SU-DHL-6 (cell line): ENCODE measurements at regions not wholly inside any gene's neighbourhood (a gene's known extent, or its start where the extent isn't known, plus 50 kb on each side); places are given as distances from the start of the nearest gene placed in this dataset.

ENCODE experiments used
- H2AFZ ChIP-seq: fragments of 200-600 bp; sonication (generic); 2 replicates; pipeline ENCODE4 v1.6.1; 2014; ENCODE audit warnings: low read depth, mild to moderate bottlenecking, moderate library complexity, mixed read lengths, antibody characterized with exemption, low read length; ENCODE audit not compliant: severe bottlenecking
- H3F3A ChIP-seq: fragments of 200-600 bp; shearing (Covaris generic); 2 replicates; pipeline ENCODE4 v1.6.0; 2016; ENCODE audit warnings: antibody characterized with exemption, mild to moderate bottlenecking; ENCODE audit not compliant: insufficient read depth
- H3K27ac ChIP-seq: fragments of 200-600 bp; sonication (generic); 2 replicates; pipeline ENCODE4 v1.5.1; 2016; ENCODE audit warnings: low read depth, mild to moderate bottlenecking, low read length, moderate library complexity, mixed read lengths
- H3K27me3 ChIP-seq: fragments of 200-600 bp; sonication (generic), shearing (Covaris generic); 2 replicates; pipeline ENCODE4 v1.6.0; 2014; ENCODE audit warnings: mild to moderate bottlenecking, low read length
- H3K36me3 ChIP-seq: fragments of 200-600 bp; sonication (generic); 2 replicates; pipeline ENCODE4 v1.6.1; 2014; ENCODE audit warnings: mild to moderate bottlenecking, low read length, mixed read lengths
- H3K4me2 ChIP-seq: fragments of 300-600, 200-600 bp; shearing (Covaris generic), sonication (generic); 2 replicates; pipeline ENCODE4 v1.6.0; 2014; ENCODE audit warnings: low read length, low read depth, mild to moderate bottlenecking; ENCODE audit not compliant: poor library complexity, severe bottlenecking
- H3K4me3 ChIP-seq: fragments of 200-600 bp; sonication (generic); 2 replicates; pipeline ENCODE4 v1.5.1; 2014; ENCODE audit warnings: antibody characterized with exemption, low read length, mild to moderate bottlenecking, mixed read lengths; ENCODE audit not compliant: insufficient read depth, poor library complexity, severe bottlenecking
- H3K79me2 ChIP-seq: fragments of 200-600 bp; sonication (generic); 2 replicates; pipeline ENCODE4 v1.6.1; 2014; ENCODE audit warnings: mild to moderate bottlenecking, low read length, moderate library complexity; ENCODE audit not compliant: insufficient read depth
- H3K9ac ChIP-seq: fragments of 200-600 bp; sonication (generic); 2 replicates; pipeline ENCODE4 v1.7.0; 2014; ENCODE audit warnings: mild to moderate bottlenecking, low read length
- H3K9me2 ChIP-seq: fragments of 200-600 bp; sonication (generic); replicated peaks from 2 replicates; pipeline ENCODE4 v1.6.1; 2014; ENCODE audit warnings: low read length; ENCODE audit not compliant: insufficient read depth
- H3K9me3 ChIP-seq: fragments of 200-600 bp; sonication (generic); 2 replicates; pipeline ENCODE4 v1.6.1; 2014; ENCODE audit warnings: low read length, mixed read lengths; ENCODE audit not compliant: insufficient read depth
- H4K20me1 ChIP-seq: fragments of 200-600 bp; sonication (generic); 2 replicates; pipeline ENCODE4 v1.6.1; 2014; ENCODE audit warnings: low read depth, mild to moderate bottlenecking, antibody characterized with exemption, low read length, moderate library complexity, mixed read lengths
- CTCF ChIP-seq: fragments of 200-600 bp; sonication (generic); IDR thresholded peaks from one replicate; pipeline ENCODE4 v1.5.1; 2017; ENCODE audit warnings: antibody characterized with exemption, mild to moderate bottlenecking, low read length, moderate library complexity; ENCODE audit not compliant: insufficient read depth, poor library complexity, severe bottlenecking
- EZH2phosphoT487 ChIP-seq: fragments of 200-600 bp; sonication (generic), shearing (Covaris generic); conservative IDR thresholded peaks from 2 replicates; pipeline ENCODE4 v1.6.1; 2018; ENCODE audit warnings: mild to moderate bottlenecking, antibody characterized with exemption, low read length, moderate library complexity, mixed read lengths

- Histone ChIP-seq H3K27me3 (no peaks in the 10 kb centered on the region), H3K9me2 (no peaks in the 10 kb centered on the region), H3K4me2 (no peak overlapping the region), H2AFZ (no peak overlapping the region), H3K9ac (no peak overlapping the region), H3F3A (no peaks in the 10 kb centered on the region), H3K27ac (no peak overlapping the region), H3K36me3 (no peaks in the 10 kb centered on the region), H3K4me3 (no peak overlapping the region), H4K20me1 (no peaks in the 10 kb centered on the region), H3K9me3 (no peaks in the 10 kb centered on the region), H3K79me2 (no peaks in the 10 kb centered on the region)
- TF ChIP-seq EZH2phosphoT487 (no peak), CTCF (no peak)
Observed at GRCh38 chr11:134518616-134519389, 106.8 kb upstream of the B3GAT1 start.

- H3F3A ChIP-seq: no peaks in the 10 kb centered on the region
- no peaks in the 10 kb centered on the region for H3K79me2 ChIP-seq
- H3K27me3 ChIP-seq: no peaks in the 10 kb centered on the region
- H3K4me3 ChIP-seq: no peak overlapping the region
- no peaks in the 10 kb centered on the region for H3K9me2 ChIP-seq
- TF ChIP-seq CTCF (no peak), EZH2phosphoT487 (no peak)
- H3K27ac ChIP-seq: no peak overlapping the region
- no peak overlapping the region for H2AFZ ChIP-seq
- no peaks in the 10 kb centered on the region for H3K9me3 ChIP-seq
- no peaks in the 10 kb centered on the region for H3K36me3 ChIP-seq
- H3K4me2 ChIP-seq: no peak overlapping the region
- no peaks in the 10 kb centered on the region for H4K20me1 ChIP-seq
- no peak overlapping the region for H3K9ac ChIP-seq
Observed at GRCh38 chr11:134517621-134518293, 105.7 kb upstream of the B3GAT1 start.

GRCh38 chr11:134517115-134517514 lies 105.1 kb upstream of the B3GAT1 start:
- Histone ChIP-seq H3F3A (no peaks in the 10 kb centered on the region), H2AFZ (no peak overlapping the region), H4K20me1 (no peaks in the 10 kb centered on the region), H3K4me2 (no peak overlapping the region), H3K27ac (no peak overlapping the region), H3K9me2 (no peaks in the 10 kb centered on the region), H3K27me3 (no peaks in the 10 kb centered on the region), H3K4me3 (no peak overlapping the region), H3K36me3 (no peaks in the 10 kb centered on the region), H3K79me2 (no peaks in the 10 kb centered on the region), H3K9me3 (no peaks in the 10 kb centered on the region), H3K9ac (no peak overlapping the region)
- TF ChIP-seq CTCF: no peak
- TF ChIP-seq EZH2phosphoT487: no peak
